Keratinocyte (primary cell): ENCODE measurements at regions not wholly inside any gene's neighbourhood (a gene's known extent, or its start where the extent isn't known, plus 50 kb on each side); places are given as distances from the start of the nearest gene placed in this dataset.
"Not testable (repeated sequence)": the region's sequence is repeated elsewhere in the genome, so short reads cannot be mapped to it uniquely, and the experiment has no call there.

ENCODE experiments used
- DNase-seq: peaks from one replicate; pipeline ENCODE4 v3.0.0-alpha.2; 2011; ENCODE audit warnings: low read depth, missing footprints, low spot score
- FAIRE-seq: peaks from 2 replicates; lab custom pipeline; 2011; peaks lifted over from hg19 to GRCh38; lab: Jason Lieb, UNC
- H2AFZ ChIP-seq: 2 replicates; pipeline ENCODE4 v1.6.0; 2012; ENCODE audit warnings: low read length, control low read depth, inconsistent platforms; ENCODE audit not compliant: control insufficient read depth
- H3K27ac ChIP-seq: 2 replicates; pipeline ENCODE4 v1.5.1; 2011; ENCODE audit warnings: low read length; ENCODE audit not compliant: control insufficient read depth, insufficient read depth
- H3K27me3 ChIP-seq: 3 replicates; pipeline ENCODE4 v1.6.0; 2011; ENCODE audit warnings: low read length; ENCODE audit not compliant: control insufficient read depth, insufficient read depth; ENCODE audit errors: extremely low read depth
- H3K36me3 ChIP-seq, 2 experiments: 2 replicates in 1 of 2; 3 replicates in 1 of 2; pipeline ENCODE4 v1.5.1; 2011; ENCODE audit warnings: low read length in 2 of 2, mild to moderate bottlenecking in 1 of 2; ENCODE audit not compliant: control insufficient read depth in 2 of 2, insufficient read depth in 2 of 2; ENCODE audit errors: extremely low read depth in 1 of 2
- H3K4me1 ChIP-seq: 3 replicates; pipeline ENCODE4 v1.5.1; 2011; ENCODE audit warnings: low read length; ENCODE audit not compliant: control insufficient read depth, insufficient read depth; ENCODE audit errors: extremely low read depth
- H3K4me2 ChIP-seq: 3 replicates; pipeline ENCODE4 v1.6.0; 2011; ENCODE audit warnings: low read depth, low read length; ENCODE audit not compliant: control insufficient read depth, insufficient read depth; ENCODE audit errors: extremely low read depth
- H3K4me3 ChIP-seq, 3 experiments: fragments of 200-600 bp in 1 of 3; sonication (generic) in 1 of 3; 2 replicates in 2 of 3; 3 replicates in 1 of 3; pipeline ENCODE4 v1.5.1; 2011 to 2016; ENCODE audit warnings: low read length in 3 of 3, mild to moderate bottlenecking in 3 of 3, control low read depth in 2 of 3, inconsistent platforms in 1 of 3, low read depth in 1 of 3, mixed read lengths in 1 of 3, mixed run types in 1 of 3, moderate library complexity in 1 of 3; ENCODE audit not compliant: control insufficient read depth in 2 of 3, insufficient read depth in 2 of 3; ENCODE audit errors: extremely low read depth in 1 of 3
- H3K79me2 ChIP-seq: 2 replicates; pipeline ENCODE4 v1.6.0; 2012; ENCODE audit warnings: low read length; ENCODE audit not compliant: control insufficient read depth, insufficient read depth
- H3K9ac ChIP-seq: 3 replicates; pipeline ENCODE4 v1.6.0; 2011; ENCODE audit warnings: low read length; ENCODE audit not compliant: control insufficient read depth, insufficient read depth; ENCODE audit errors: extremely low read depth
- H3K9me1 ChIP-seq: 3 replicates; pipeline ENCODE4 v1.6.0; 2011; ENCODE audit warnings: low read length; ENCODE audit not compliant: control insufficient read depth, insufficient read depth; ENCODE audit errors: extremely low read depth
- H3K9me3 ChIP-seq: 2 replicates; pipeline ENCODE4 v1.5.1; 2012; ENCODE audit warnings: low read depth, low read length; ENCODE audit not compliant: control insufficient read depth
- H4K20me1 ChIP-seq: 3 replicates; pipeline ENCODE4 v1.6.0; 2011; ENCODE audit warnings: low read length; ENCODE audit not compliant: control insufficient read depth, insufficient read depth; ENCODE audit errors: extremely low read depth
- EZH2 ChIP-seq: IDR thresholded peaks from one replicate; pipeline ENCODE4 v1.6.1; 2012; ENCODE audit warnings: inconsistent platforms, mild to moderate bottlenecking, low read length, moderate library complexity
- dilution Hi-C: fragments of 300-500 bp; cut with MboI; formaldehyde crosslinking; loops from one replicate; pipeline ENCODE4 v1.7.0; 2020; ENCODE audit warnings: low sequenced_read_pairs; ENCODE audit not compliant: extremely low pct_ligation_motif_present
- TF ChIP-seq, protein P1 (sequence below), 3 experiments: IDR thresholded peaks in 1 of 3; conservative IDR thresholded peaks in 1 of 3; optimal IDR thresholded peaks in 1 of 3; 2 replicates in 2 of 3; 3 replicates in 1 of 3; pipeline versions ENCODE3 to v1.5.1; 2011; ENCODE audit warnings: low read length in 3 of 3, mild to moderate bottlenecking in 3 of 3, moderate library complexity in 2 of 3, control low read depth in 1 of 3, inconsistent platforms in 1 of 3; ENCODE audit not compliant: insufficient read depth in 2 of 3; ENCODE audit errors: extremely low read depth in 1 of 3

DNA sequence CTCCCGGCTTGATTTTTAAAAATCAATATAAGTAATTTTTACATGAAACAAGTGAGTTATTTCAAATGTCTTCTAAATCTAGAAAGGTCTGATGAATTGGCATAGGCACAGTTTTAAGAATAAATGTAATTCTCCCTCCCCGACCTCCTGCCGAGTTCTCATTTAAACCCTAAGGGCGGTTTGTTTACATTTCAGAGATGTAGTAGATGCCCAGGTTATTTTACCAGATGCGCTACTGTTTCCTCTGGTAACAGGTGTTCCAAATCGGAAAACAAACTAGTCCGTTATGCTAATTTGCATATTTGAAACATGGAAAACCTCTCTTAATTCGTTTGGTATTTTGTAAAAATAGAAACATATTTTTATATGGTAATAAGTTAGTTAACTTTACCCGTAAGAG lies 53.8 kb upstream of the CFAP126 start:
- no peak for FAIRE-seq
- Histone ChIP-seq H3K4me2 (peak overlapping the region; percentile 70), H3K79me2 (no peaks in the 10 kb centered on the region), H3K9ac (no peak overlapping the region), H3K27ac (no peak overlapping the region), H3K9me1 (no peaks in the 10 kb centered on the region), H3K4me1 (no peaks in the 10 kb centered on the region), H3K27me3 (no peaks in the 10 kb centered on the region), H3K9me3 (no peaks in the 10 kb centered on the region), H4K20me1 (no peaks in the 10 kb centered on the region), H3K4me3 (peak overlapping the region in 1 of 3 experiments; percentile 25), H2AFZ (no peak overlapping the region), H3K36me3 (no peaks in the 10 kb centered on the region)
- TF ChIP-seq, protein P1, sequence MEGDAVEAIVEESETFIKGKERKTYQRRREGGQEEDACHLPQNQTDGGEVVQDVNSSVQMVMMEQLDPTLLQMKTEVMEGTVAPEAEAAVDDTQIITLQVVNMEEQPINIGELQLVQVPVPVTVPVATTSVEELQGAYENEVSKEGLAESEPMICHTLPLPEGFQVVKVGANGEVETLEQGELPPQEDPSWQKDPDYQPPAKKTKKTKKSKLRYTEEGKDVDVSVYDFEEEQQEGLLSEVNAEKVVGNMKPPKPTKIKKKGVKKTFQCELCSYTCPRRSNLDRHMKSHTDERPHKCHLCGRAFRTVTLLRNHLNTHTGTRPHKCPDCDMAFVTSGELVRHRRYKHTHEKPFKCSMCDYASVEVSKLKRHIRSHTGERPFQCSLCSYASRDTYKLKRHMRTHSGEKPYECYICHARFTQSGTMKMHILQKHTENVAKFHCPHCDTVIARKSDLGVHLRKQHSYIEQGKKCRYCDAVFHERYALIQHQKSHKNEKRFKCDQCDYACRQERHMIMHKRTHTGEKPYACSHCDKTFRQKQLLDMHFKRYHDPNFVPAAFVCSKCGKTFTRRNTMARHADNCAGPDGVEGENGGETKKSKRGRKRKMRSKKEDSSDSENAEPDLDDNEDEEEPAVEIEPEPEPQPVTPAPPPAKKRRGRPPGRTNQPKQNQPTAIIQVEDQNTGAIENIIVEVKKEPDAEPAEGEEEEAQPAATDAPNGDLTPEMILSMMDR (optimal IDR thresholded peaks at IDR 0.05 in 1 of 3, IDR thresholded peaks at IDR 0.05 in 1 of 3, conservative IDR thresholded peaks at IDR 0.05 in 1 of 3; ENCODE audit: extremely low read depth in 1 of 3, insufficient read depth in 2 of 3, low read length in 3 of 3): no peak
- no peak for TF ChIP-seq EZH2
- DNase-seq: no peak
- dilution Hi-C loops: no loop called here

DNA sequence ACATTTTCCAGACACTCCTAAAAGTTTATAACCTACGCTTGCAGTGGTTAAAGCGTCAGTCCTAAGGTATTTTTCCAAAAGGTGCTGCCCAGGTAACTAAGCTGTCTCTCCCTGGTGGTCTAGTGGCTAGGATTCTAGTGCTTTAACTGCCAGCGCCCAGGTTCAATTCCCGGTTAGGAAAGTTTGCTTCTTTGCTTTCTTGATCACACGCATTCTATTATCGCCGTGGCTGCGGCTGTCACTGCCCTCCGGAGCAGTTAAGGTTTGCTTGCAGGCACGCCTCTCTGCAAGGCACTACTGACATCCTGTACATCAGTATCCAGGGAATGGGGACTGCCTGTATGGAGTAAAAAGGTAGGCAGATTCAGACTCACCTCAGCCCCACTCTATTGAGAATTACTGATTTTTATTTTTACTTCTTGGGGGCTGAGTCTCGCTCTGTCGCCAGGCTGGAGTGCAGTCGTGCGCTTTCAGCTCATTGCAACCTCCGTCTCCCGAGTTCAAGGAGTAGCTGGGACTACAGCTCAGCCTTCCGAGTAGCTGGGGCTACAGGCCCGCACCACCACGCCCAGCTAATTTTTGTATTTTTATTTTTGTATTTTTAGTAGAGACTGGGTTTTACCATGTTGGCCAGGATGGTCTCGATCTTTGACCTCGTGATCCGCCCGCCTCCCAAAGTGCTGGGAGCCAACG lies 53.2 kb upstream of the CFAP126 start:
- no peak overlapping the region for H3K4me3 ChIP-seq
- H3K27ac ChIP-seq: no peak overlapping the region
- FAIRE-seq (no peak), DNase-seq (no peak)
- TF ChIP-seq EZH2: no peak
- TF ChIP-seq, protein P1 (optimal IDR thresholded peaks at IDR 0.05 in 1 of 3, IDR thresholded peaks at IDR 0.05 in 1 of 3, conservative IDR thresholded peaks at IDR 0.05 in 1 of 3; ENCODE audit: extremely low read depth in 1 of 3, insufficient read depth in 2 of 3, low read length in 3 of 3): no peak
- no peaks in the 10 kb centered on the region for H3K27me3 ChIP-seq
- H3K79me2 ChIP-seq: no peaks in the 10 kb centered on the region
- H3K9me1 ChIP-seq: no peaks in the 10 kb centered on the region
- H2AFZ ChIP-seq: no peak overlapping the region
- dilution Hi-C loops: no loop called here
- no peak overlapping the region for H3K9ac ChIP-seq
- no peaks in the 10 kb centered on the region for H4K20me1 ChIP-seq
- H3K36me3 ChIP-seq: no peaks in the 10 kb centered on the region
- no peak overlapping the region for H3K4me2 ChIP-seq
- H3K4me1 ChIP-seq: no peaks in the 10 kb centered on the region
- no peaks in the 10 kb centered on the region for H3K9me3 ChIP-seq

DNA sequence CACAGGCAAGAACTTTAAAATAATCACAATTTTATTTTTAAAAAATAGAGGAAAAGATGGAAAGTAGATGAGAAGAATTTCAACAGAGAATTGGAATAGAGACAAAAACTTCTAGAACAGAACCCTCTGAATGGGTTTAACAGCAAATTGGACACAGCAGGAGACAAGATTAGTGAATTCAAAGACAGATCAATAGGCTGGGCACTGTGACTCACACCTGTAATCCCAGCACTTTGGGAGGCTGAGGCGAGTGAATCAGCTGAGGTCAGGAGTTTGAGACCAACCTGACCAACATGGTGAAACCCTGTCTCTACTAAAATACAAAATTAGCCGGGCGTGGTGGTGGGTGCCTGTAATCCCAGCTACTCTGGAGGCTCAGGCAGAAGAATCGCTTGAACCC lies 49.9 kb upstream of the CFAP126 start:
- H3K27me3 ChIP-seq, DNase-seq, H3K4me2 ChIP-seq, H3K4me1 ChIP-seq, dilution Hi-C loops, FAIRE-seq, H3K4me3 ChIP-seq, H2AFZ ChIP-seq, H3K9ac ChIP-seq, H3K36me3 ChIP-seq, H3K9me3 ChIP-seq, H4K20me1 ChIP-seq, H3K27ac ChIP-seq, H3K9me1 ChIP-seq, H3K79me2 ChIP-seq: not testable (repeated sequence)
